G401.6 (cell line): ENCODE measurements at regions not wholly inside any gene's neighbourhood (a gene's known extent, or its start where the extent isn't known, plus 50 kb on each side); places are given as distances from the start of the nearest gene placed in this dataset.

ENCODE experiments used
- FAIRE-seq: peaks from 2 replicates; lab custom pipeline; 2012; peaks lifted over from hg19 to GRCh38; lab: Jason Lieb, UNC

DNA sequence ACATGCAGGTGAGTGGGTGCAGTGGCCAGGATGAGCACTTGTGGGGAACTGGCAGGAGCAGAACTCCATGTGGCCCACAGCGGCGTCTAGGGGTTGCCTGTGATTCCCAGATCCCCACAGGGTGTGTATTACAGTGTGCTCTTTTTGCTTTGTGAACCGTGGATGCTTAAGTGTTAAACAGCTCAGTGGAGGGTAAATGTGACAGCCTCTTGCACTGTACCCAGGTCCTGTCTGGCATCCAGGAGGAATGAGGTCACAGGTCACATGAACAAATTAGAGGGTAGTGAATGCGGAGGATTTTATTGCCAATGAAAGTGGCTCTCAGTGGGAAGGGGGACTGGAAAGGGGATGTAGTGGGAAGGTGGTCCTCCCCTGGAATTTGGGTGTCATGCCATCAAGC is 447.8 kb downstream of the SPRY1 start:
- FAIRE-seq, result no peak

DNA sequence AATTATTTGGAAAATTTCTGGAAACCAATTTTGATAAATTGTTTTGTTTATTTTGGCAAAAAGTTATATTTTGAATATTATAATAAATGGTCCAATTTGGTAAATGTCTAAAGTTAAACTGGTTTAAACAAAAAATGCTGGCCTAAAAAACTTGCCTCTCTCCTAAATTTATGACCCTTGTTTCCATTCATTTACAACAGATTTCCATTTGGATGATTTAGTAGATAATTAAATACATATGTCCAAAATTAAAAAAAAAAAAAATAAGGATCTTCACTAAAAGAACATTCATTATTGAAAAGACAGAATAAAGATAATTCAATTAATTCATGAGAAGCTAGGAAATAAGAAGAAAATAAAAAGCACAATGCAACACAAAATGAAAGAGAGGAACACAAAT is 449.5 kb downstream of the SPRY1 start:
- peak; percentile 79 for FAIRE-seq

DNA sequence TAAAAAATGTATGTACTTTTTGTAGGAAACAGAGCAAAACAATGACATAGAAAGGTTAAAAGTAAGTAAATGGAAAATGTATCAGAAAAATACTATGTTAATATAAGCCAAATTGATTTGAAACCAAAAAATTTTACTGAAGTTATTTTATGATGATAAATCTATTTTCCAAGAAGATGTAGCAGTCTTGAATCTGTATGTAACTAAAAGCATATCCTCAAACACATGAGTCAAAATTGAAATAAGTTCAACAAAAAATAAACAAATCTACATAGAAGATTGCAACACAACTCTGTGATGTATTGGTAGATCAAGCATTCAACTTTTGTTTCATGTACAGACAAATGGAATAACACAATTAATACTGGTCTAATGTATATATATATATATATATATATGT is 450.0 kb downstream of the SPRY1 start:
- no peak for FAIRE-seq

GRCh38 chr4:123848606-123849005 is 452.0 kb downstream of the SPRY1 start:
- FAIRE-seq, result no peak

GRCh38 chr4:123849495-123849894 is 452.9 kb downstream of the SPRY1 start:
- FAIRE-seq, result no peak

DNA sequence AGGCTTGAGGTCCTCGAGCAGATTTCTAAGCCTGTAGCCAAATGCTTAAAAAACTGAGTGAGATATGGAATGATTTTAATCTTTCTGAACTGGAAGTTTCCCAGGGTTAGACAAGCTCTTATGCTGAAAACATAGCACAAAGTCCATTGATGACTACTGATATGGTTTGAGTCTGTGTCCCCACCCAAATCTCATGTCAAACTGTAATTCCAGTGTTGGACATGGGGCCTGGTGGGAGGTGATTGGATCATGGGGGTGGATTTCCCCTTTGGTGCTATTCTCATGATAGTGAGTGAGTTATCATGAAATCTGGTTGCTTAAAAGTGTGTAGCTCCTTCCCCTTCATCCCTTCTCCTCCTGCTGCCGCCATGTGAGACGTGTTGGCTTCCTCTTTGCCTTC is 454.9 kb downstream of the SPRY1 start:
- FAIRE-seq, result no peak

DNA sequence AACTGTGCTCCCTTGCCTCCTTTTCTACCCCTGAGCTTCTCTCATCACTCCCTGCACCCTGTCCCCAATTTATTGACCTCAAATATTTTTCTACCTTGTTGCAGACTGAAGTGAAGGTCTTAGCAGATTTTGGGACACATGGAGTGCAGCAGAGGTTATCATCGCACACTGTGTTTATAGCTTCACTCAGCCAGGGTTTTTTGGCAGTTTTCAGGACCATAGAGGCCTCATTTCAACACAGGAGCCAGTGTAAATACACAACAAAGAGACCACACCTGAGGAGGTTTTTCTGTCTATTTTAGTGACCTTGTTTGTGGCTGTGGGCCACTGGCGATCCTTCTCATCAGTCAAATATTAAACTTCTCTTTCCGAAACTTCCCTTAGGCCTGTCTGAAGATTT is 457.1 kb downstream of the SPRY1 start:
- no peak for FAIRE-seq

DNA sequence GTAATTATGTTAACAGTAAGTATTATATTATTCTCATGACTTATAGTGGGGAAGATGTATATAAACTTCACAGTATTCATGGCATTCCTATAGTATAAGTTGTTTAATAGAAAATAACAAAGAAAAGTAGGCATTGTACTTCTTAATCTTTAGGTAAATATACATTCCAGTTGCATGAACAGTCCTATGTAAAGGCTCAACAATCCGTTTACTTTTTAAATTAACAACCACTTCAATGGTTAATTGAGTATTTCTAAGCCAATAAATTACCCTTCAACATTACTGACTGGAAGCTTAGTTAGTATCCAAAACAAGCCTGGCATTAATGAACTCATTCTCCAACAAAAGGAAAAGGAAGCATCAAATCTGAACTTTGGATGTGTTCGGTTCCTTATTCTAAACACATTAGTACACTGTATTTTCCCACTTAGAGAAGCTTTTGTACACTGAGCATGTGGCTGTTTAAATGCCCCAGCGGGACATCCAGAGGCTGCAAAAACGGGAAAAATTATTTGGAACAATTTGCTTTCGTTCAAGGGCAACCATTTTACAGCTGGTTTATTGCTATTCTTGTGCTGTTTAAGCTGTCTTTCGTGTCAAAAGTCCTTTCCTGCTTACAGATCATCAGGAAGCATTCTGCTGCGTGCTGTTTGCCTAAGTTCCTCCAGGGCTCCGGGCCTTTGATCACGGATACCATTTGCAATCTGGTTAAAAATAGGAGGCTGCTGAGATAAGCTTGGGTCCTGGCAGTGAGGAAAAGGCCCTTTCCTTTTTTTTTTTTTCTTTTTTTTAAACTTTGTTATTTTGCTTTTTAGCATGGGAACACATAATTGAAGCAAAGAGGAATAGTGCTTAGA is 460.3 kb downstream of the SPRY1 start:
- FAIRE-seq, result no peak

DNA sequence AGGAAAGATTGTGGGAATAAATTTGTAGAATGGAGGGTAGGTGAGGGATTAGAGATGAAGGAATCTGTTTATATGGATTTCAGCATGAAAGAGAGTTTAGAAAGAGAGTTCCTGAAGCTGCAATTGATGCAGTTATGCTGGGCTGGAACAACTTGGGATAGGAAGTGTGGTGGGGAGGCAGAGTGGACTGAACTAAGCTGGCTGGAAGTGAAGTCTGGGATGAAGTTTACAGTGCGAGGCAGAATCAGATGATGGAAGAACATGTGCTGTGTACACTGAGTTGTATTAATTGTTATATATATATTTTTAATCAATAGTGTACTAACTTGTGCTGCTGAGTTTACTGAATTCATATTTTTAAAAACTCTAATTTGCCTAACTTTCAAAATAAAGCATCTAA is 461.9 kb downstream of the SPRY1 start:
- no peak for FAIRE-seq

- no peak for FAIRE-seq
These were observed 466.2 kb downstream of the SPRY1 start for GRCh38 chr4:123862812-123863211.

GRCh38 chr4:123866796-123867195 is 470.2 kb downstream of the SPRY1 start:
- FAIRE-seq, result no peak

GRCh38 chr4:123867910-123868587 is 471.5 kb downstream of the SPRY1 start:
- no peak for FAIRE-seq

GRCh38 chr4:123869286-123870215 is 473.0 kb downstream of the SPRY1 start:
- no peak for FAIRE-seq

- FAIRE-seq, result no peak
These were observed 473.8 kb downstream of the SPRY1 start for GRCh38 chr4:123870216-123870876.

DNA sequence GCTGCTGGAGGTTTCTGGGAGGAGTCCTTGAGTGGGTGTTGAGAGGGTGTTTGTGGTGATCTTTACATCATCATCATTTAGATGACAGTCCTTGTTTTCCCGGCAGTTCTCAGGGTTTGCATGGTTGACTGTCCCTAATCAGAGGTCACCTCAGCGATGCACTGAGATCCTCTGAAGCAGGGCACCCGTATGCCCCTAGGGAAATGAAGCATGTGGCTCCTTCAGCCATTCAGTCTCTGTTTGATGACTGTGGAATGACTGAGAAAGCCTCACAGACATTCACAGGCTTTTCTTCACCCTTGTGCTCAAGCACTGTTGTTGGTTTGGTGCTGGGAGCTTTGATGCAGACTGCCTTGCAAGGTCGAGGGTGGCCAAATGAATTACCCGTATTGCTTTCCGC is 474.7 kb downstream of the SPRY1 start:
- FAIRE-seq, result no peak

DNA sequence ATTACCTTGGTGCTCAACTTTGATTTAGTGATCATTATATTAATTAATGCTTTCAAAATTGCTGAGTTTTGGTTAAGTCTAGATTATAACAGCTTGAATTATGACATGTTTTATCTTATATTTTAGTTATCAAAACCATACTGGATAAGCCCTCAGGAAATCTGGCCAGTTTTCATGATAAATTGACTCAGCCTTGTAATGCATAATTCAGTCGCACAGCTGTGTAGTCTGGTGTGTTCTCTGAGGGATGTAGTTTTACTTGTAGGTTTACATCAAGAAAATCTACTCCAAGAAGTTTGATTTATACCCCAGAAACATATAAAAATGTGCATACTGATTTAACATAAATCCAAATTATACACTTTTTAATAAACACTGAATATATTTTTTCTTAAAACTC is 477.5 kb downstream of the SPRY1 start:
- no peak for FAIRE-seq

DNA sequence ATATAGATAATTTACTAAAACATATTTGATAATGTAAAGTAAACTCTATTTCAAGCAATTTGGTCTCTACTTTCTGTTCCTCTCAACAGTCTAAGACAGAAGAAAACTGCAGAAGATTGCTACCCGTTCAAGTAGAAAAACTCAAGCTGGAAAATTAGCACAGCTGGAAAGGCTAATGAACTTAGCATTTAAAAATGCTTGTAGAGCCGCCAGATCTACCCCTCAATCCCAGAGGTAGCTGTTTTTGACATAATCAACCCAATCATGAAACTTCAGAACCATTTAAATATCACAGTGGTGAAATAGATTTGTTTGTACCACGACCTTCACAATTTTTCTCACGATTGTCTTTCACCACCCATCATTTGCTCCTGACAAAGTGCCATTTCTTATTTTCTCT is 479.5 kb downstream of the SPRY1 start:
- FAIRE-seq, result no peak

GRCh38 chr4:123876671-123877101 is 480.1 kb downstream of the SPRY1 start:
- FAIRE-seq, result no peak

DNA sequence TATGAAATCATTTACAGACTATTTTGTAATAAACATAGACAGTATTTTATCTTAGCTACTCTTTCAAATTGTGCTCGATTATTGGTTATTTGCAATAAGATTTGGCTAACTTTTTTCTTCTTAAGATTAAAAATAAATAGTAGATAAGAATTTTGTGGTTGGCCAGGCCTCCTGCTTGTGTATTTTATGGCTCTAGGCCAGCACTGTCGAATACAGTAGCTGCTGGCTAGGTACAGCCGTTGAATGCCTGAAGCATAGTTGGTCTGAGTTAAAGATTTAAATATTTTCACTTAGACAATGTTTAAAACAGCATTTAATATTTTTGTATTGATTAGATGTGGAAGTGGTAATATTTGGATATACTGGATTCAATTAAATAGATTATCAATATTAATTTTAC is 481.0 kb downstream of the SPRY1 start:
- FAIRE-seq, result no peak

DNA sequence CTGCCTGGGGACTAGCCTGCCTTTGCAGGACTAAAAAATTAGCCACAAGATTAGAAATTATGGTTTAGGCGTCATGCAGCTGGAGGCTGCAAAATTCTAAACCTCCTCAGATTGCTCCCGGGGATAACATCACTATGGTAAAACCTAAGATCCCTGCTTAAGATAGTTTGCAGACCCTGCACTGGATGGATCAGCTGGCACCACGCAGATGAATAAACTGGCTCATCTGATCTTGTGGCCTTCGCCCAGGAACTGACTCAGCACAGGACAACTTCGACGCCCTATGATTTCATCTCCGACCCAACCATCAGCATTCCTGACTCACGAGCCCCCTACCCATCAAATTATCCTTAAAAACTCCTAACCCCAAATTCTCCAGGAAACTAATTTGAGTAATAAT is 482.4 kb downstream of the SPRY1 start:
- FAIRE-seq, result no peak

DNA sequence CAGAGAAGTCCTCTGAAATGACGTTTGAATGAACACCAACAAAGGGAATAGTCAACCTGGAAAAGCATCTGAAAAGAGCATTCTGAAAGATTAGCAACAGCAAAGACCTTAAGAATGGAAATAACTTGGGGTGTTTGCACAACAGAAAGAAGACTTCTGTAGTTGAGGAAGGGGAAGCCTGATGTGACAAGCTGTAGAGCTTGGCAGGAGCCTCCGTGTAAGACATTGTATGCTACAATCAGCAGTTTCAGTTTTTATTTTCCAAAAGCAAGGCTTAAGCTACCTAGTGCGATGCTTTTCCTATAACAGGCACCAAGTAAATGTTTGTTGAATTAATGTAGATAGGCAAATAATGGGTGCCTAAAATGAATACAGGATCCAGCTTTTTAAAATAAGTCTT is 484.0 kb downstream of the SPRY1 start:
- FAIRE-seq, result no peak

DNA sequence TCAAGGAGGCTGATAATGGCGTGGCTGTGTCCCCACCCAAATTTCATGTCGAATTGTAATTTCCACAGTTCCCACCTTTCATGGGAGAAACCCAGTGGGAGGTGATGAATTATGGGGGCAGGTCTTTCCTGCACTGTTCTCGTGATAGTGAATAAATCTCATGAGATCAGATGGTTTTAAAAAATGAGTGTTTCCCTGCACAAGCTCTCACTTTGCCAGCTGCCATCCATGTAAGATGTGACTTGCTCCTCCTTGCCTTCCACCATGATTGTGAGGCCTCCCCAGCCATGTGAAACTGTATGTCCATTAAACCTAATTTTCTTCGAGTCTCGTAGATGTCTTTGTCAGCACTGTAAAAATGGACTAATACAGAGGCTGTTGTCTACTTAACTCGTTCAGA is 488.3 kb downstream of the SPRY1 start:
- FAIRE-seq, result no peak
